ENCODE measurements at regions not wholly inside any gene's neighbourhood (a gene's known extent, or its start where the extent isn't known, plus 50 kb on each side); places are given as distances from the start of the nearest gene placed in this dataset.

DNA sequence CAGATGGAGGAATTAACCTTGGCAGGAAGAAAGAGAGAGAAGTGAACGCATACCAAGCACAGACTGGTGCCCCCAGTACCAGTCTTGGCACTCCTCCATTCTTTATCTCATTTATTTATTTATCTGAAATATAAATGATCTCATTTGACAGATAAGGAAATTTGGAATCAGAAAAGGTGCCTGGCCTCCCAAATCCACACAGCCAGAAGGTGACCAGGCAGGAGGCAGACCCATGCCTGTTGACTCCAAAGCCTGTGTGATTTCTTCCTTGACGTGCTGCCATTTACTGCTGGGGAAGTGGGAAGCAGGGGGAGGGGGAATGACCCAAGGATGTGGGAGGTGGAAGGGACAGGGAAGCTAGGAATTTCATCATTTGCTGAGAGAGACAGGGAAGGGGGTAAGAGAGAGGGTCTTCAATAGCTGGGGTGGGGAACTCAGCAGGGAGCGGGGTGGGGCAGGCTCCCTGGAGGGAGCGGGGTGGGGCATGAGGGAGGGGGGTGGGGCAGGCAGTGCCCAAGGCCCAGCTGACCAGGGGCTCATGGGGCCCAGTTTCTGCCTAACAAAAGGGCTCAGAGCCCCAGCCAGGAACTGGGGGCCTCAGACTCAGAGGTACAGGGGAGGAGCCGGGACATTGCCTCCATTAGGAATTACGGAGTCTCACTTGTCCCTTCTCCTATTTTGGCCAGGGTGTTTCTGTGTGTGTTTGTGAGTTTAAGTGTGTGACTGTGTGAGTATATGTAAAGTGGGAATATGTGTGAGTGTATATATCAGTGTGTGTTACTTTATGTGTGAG is 63.0 kb downstream of the MINAR1 start:
- Histone ChIP-seq H3K4me1 (ENCODE audit: control insufficient read depth, extremely low read depth, insufficient read depth, low read length) (no peaks in the 10 kb centered on the region), H3K79me2 (ENCODE audit: control insufficient read depth, insufficient read depth, low read length) (no peaks in the 10 kb centered on the region), H3K27ac (ENCODE audit: insufficient read depth, low read depth, low read length) (no peak overlapping the region), H3K4me3 (replicated peaks in 1 of 3; ENCODE audit: insufficient read depth in 1 of 3, low read depth in 1 of 3, low read length in 3 of 3) (no peak overlapping the region), H4K20me1 (replicated peaks; ENCODE audit: control insufficient read depth, extremely low read depth, insufficient read depth, low read length) (no peaks in the 10 kb centered on the region), H3K27me3 (ENCODE audit: control insufficient read depth in 2 of 2, insufficient read depth in 2 of 2, low read length in 2 of 2) (no peaks in the 10 kb centered on the region), H3K36me3 (ENCODE audit: control insufficient read depth in 2 of 2, extremely low read depth in 1 of 2, insufficient read depth in 2 of 2, low read length in 2 of 2) (no peaks in the 10 kb centered on the region), H3K9me3 (replicated peaks; ENCODE audit: control insufficient read depth, insufficient read depth, low read length) (no peaks in the 10 kb centered on the region), H3K4me2 (ENCODE audit: insufficient read depth, low read length) (no peak overlapping the region), H2AFZ (ENCODE audit: low read depth, low read length) (no peak overlapping the region), H3K9me1 (replicated peaks; ENCODE audit: control insufficient read depth, extremely low read depth, insufficient read depth, low read length) (no peaks in the 10 kb centered on the region), H3K9ac (replicated peaks; ENCODE audit: extremely low read depth, insufficient read depth, low read length) (no peak overlapping the region)
- TF ChIP-seq CTCF (IDR thresholded peaks at IDR 0.05; ENCODE audit: extremely low read depth in 1 of 2, insufficient read depth in 1 of 2, low read depth in 1 of 2, low read length in 2 of 2): no peak
- no peak for TF ChIP-seq GATA2 (IDR thresholded peaks at IDR 0.05; ENCODE audit: insufficient read depth, insufficient read length, low read depth, low read length)
- no peak for TF ChIP-seq EZH2 (IDR thresholded peaks at IDR 0.05; ENCODE audit: borderline replicate concordance, low read depth, low read length, severe bottlenecking)
- TF ChIP-seq POLR2AphosphoS5 (IDR thresholded peaks at IDR 0.05; ENCODE audit: insufficient read depth, low read depth, low read length): no peak
- no peak for TF ChIP-seq POLR2A (IDR thresholded peaks at IDR 0.05; ENCODE audit: low read depth, low read length)
- TF ChIP-seq JUN (IDR thresholded peaks at IDR 0.05; ENCODE audit: borderline replicate concordance, insufficient read depth, insufficient read length, low read depth): no peak
- TF ChIP-seq FOS (IDR thresholded peaks at IDR 0.05; ENCODE audit: borderline replicate concordance, insufficient read depth, low read length): no peak
- no peak for TF ChIP-seq MYC (IDR thresholded peaks at IDR 0.05; ENCODE audit: low read depth, low read length)
- TF ChIP-seq, protein P1, sequence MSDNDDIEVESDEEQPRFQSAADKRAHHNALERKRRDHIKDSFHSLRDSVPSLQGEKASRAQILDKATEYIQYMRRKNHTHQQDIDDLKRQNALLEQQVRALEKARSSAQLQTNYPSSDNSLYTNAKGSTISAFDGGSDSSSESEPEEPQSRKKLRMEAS (IDR thresholded peaks at IDR 0.05; ENCODE audit: insufficient read depth, insufficient read length): no peak
- no TSS peak for BruUV-seq (replicated peaks)
- DNase-seq (ENCODE audit: low read depth, low spot score) (no peak), FAIRE-seq (no peak)
- ChIA-PET CTCF (no interaction called here), POLR2A (no interaction called here)
- intact Hi-C loops (cut with micrococcal nuclease) (no loop called here), dilution Hi-C loops (cut with MboI; ENCODE audit: extremely low pct_ligation_motif_present, low sequenced_read_pairs) (no loop called here)

Data from endothelial cell of umbilical vein (primary cell).